HG02970 (cell line): ENCODE measurements at regions not wholly inside any gene's neighbourhood (a gene's known extent, or its start where the extent isn't known, plus 50 kb on each side); places are given as distances from the start of the nearest gene placed in this dataset.
"Not testable (repeated sequence)": the region's sequence is repeated elsewhere in the genome, so short reads cannot be mapped to it uniquely, and the experiment has no call there.

Experiments
- ATAC-seq: cut with Tn5 transposase; IDR thresholded peaks from one replicate; pipeline ENCODE4 v1.9.1; 2021; ENCODE audit warnings: mild to moderate bottlenecking, moderate library complexity, moderate number of reproducible peaks; ENCODE audit not compliant: unreplicated experiment, low FRiP score

GRCh38 chr11:92588393-92588792, 363.8 kb downstream of the FAT3 start:
- ATAC-seq, result no peak

DNA sequence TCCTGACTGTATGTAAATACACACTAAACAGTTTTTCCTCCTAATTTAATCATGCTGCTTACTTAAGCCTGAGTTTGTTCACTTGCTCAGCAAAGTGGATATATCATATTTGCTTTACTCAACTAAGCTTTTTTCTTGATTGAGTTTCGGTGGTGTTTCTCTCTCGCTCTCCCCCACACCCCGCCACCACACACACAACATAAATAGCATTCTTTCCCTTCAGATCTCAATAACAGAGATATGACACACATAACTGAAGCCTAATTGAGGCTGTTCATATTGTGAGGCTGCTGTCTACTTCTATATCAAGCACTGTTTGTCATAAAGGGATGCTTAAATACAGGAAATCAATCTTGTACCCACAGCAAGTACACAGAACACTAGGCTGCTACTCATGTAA, 364.9 kb downstream of the FAT3 start:
- no peak for ATAC-seq

DNA sequence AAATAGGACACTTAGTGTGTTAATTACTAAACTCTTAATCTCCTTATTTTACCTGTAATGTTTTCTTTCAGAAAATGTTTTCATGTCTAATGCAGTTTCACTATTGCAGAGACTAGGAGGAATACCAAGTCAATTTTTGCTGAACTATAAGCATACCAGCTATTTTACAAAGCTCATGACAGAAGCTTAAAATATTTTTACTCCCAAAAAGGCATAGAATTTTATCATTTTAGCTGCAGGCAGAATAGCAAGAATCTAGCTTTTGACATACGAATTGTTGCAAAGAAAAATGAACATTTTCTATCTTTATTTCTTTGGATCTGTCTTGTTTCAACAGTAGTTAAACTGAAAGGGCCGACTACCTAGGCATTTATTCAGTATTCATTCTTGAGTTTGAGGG, 366.9 kb downstream of the FAT3 start:
- ATAC-seq, result no peak

GRCh38 chr11:92594251-92594650, 369.6 kb downstream of the FAT3 start:
- no peak for ATAC-seq

GRCh38 chr11:92595052-92595451, 370.4 kb downstream of the FAT3 start:
- ATAC-seq, result no peak

GRCh38 chr11:92596596-92597317, 372.1 kb downstream of the FAT3 start:
- no peak for ATAC-seq

- no peak for ATAC-seq
Measured at GRCh38 chr11:92601048-92601447, 368.4 kb upstream of the MTNR1B start.

DNA sequence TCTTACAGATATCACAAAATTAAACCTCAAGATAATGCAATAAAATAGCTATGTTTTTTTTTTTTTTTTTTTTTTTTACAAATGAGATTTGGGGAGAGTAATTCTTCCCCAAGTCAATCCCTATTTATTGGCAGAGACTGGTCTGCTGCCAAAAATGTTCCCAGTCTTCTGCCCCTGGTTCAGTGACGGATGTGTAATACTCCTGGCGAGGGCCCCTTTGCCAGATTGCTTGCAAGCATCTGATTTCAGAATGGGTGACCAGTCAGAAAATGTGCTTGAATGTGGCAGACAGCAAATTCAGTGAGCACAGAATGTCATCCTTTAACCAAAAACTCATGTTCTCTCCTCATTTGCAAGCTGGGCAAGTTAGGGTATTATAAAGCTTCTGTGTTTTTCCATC, 363.8 kb upstream of the MTNR1B start:
- ATAC-seq, result no peak

DNA sequence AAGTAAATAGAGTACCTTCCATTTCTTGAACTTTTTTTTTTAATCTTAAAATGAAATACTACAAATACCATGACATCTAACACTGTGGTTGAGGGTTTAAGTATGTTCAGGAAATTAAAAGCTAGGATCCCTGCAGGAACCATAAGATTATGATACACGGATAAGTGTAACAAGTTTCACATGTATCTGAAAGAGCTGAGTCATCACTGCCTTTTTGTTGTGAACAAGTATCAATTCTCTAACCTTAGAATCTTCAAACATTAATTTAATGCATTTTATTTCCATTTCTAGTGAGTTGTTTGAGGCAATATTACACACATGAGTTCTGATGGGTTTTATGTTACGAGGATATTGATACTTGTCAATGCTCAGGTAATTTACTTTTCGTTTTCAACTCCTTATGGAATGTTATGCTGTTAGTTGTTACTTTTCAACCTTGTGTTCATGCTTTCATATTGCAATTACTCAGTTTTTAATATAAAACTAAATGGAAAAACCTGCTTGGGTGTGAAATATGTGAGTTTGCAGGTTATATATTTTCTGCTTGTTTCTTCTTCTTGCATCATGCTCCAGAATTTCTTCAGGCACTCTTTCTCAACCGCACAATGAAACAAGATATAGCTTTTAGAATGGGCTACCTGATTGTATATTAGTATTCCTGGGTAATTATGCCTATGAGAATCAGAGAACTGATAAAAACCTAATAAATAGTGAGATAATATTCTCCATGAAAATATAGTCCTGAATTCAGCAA, 361.3 kb upstream of the MTNR1B start:
- no peak for ATAC-seq

DNA sequence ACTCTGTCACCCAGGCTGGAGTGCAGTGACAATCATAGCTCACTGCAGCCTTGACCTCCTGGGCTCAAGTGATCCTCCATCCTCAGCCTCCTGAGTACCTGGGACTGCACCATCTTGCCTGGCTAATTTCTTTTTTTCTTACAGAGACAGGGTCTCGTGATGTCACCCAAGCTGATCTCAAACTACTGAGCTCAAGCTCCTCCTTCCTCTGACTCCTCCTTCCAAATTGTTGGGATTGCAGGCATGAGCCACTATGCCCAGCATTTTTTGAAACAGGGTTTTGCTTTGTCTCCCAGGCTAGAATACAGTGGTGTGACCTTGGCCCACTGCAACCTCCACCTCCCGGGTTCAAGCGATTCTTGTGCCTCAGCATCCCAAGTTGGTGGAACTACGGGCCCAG, 358.3 kb upstream of the MTNR1B start:
- ATAC-seq, result no peak

DNA sequence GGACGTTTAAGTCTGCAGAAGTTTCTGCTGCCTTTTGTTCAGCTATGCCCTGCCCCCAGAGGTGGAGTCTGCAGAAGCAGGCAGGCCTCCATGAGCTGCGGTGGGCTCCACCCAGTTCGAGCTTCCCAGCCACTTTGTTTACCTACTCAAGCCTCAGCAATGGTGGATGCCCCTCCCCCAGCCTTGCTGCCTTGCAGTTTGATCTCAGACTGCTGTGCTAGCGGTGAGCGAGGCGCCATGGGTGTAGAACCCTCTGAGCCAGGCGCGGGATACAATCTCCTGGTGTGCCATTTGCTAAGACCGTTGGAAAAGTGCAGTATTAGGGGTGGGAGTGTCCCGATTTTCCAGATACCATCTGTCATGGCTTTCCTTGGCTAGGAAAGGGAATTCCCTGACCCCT, 351.4 kb upstream of the MTNR1B start:
- ATAC-seq, result not testable (repeated sequence)

GRCh38 chr11:92623055-92623454, 346.4 kb upstream of the MTNR1B start:
- no peak for ATAC-seq

GRCh38 chr11:92625894-92626293, 343.6 kb upstream of the MTNR1B start:
- ATAC-seq, result no peak

DNA sequence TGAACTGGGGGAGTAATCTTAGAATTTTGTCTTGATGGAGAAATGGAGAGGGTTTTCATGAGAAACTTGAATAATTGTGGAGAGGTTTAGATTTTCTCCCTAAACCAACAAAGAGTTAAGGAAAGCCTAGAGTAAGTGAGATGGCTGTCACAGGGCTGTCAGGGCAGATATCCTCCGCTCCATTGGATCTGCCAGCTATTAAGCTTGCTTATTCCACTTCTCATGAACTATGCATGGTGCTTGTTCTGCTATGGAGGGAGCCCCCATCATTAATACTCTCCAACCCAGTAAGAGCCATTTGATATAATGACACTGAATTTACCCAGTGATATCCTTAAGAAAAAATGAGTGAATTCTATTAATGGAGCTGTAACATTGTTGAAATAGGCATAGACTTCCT, 342.8 kb upstream of the MTNR1B start:
- no peak for ATAC-seq

GRCh38 chr11:92627615-92628256, 341.7 kb upstream of the MTNR1B start:
- ATAC-seq, result no peak

DNA sequence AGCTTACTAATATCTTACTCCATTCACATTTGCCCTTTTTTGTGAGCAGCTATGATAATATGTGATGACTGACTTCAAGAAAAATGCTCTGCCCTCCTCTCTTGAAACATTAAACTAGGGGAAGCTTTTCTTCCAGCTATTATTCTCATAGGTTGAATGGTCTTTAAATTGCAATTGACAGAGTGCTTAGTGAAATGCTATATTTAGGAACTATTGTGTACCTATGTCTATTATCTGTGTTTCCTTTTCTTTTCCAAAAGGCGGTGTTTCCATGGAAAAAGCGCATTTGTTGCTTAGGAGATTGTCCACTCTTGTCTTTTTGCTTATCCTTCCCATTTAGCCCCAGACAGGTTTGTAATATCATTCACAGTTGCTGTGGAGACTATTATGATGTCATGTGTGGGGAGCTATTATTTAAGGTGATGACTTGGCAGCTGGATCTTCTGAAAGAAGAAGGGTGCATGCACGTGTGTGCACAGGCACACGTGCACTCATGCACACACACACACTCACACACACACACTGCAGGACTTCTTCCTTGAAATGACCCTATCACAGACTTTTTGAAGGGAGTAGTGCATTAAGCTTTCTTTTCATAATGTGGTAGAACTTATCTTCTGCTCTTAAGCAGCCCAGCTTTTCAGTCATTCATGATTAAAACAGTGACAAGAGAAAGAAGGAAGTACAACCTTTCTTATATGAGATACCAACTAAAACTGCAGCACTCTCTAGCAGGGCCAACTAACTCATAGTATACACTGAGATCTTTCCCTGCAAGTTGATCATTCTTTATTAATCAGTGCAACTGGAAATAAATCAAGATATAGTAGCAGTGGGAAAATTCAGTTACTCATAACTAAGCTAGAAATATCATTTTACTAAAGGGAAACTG, 340.8 kb upstream of the MTNR1B start:
- no peak for ATAC-seq

GRCh38 chr11:92632495-92632894, 337.0 kb upstream of the MTNR1B start:
- no peak for ATAC-seq

DNA sequence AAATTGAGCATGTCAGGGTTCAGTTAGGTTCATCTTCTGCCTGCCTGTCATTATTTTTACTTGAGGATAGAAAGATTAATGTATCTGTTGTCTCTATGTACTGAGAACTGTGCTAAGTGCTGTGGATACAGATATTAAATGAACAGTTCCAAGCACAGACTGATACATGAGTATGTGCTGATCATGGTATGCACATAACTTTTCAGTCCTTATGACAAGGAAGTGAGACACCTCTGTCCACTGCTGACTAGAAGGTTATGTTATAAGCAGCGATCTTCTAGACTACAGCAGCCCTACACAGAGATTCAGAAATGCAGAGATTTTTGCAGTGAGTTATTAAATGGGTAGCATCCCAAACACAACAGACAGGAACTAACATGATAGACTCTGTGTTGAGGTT, 335.6 kb upstream of the MTNR1B start:
- no peak for ATAC-seq

DNA sequence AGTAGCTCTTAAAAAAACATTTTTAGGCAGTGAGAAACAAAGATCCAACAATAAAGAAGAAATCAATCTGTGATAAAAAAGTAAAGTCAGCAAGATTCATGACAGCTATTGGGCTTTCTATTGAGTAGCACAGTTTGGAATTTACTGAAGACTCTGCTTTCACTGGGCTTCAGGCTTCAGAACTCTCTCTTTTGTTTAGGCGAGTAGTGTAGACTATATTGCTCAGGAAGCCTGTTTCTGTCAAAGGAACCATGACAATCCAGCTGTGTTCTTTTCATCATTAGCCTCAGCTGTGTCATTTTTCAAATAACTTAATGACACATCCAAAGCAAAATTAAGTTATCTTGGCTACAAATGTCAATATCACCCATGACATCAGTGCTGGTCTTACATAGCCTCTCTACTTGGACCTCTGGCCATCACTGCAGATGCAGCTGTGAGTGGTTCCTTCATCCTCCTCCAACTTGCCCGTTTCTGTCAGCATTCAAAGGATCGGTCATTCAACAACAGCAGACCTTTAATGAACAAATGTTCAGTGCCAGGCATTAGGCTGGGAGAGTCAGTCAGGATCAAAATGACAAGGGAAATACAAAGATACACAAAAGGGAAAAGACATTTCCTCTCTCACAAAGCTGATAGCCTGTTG, 332.8 kb upstream of the MTNR1B start:
- ATAC-seq, result no peak

- ATAC-seq, result no peak
Measured at GRCh38 chr11:92638678-92639077, 330.8 kb upstream of the MTNR1B start.
